Stimulated activated naive CD4-positive, alpha-beta T cell (primary cell): ENCODE measurements at regions not wholly inside any gene's neighbourhood (a gene's known extent, or its start where the extent isn't known, plus 50 kb on each side); places are given as distances from the start of the nearest gene placed in this dataset.

Experiments
- DNase-seq, 6 experiments: peaks; one replicate each; lab custom pipeline; 2025; lab: John Stamatoyannopoulos, UW

GRCh38 chr13:24050796-24051715 is 109.5 kb upstream of the SPATA13 start:
- DNase-seq: no peak

GRCh38 chr13:24052547-24053518 is 107.7 kb upstream of the SPATA13 start:
- DNase-seq: no peak

- DNase-seq: peak in 5 of 6 experiments; percentile 37 to 65 (median 49)
These were observed 106.8 kb upstream of the SPATA13 start for GRCh38 chr13:24053519-24054251.

- DNase-seq: no peak
These were observed 103.8 kb upstream of the SPATA13 start for GRCh38 chr13:24056616-24057137.

GRCh38 chr13:24060993-24061392 is 99.5 kb upstream of the SPATA13 start:
- no peak for DNase-seq

- DNase-seq: peak in 1 of 6 experiments; percentile 18
These were observed 97.1 kb upstream of the SPATA13 start for GRCh38 chr13:24063281-24063877.

GRCh38 chr13:24064371-24064770 is 96.1 kb upstream of the SPATA13 start:
- no peak for DNase-seq

- DNase-seq: no peak
These were observed 95.3 kb upstream of the SPATA13 start for GRCh38 chr13:24065176-24065575.

- no peak for DNase-seq
These were observed 93.9 kb upstream of the SPATA13 start for GRCh38 chr13:24066405-24067295.

- DNase-seq: no peak
These were observed 92.0 kb upstream of the SPATA13 start for GRCh38 chr13:24068472-24068871.

- no peak for DNase-seq
These were observed 89.5 kb upstream of the SPATA13 start for GRCh38 chr13:24071016-24071415.

GRCh38 chr13:24071423-24072075 is 89.0 kb upstream of the SPATA13 start:
- no peak for DNase-seq

- DNase-seq: no peak
These were observed 86.9 kb upstream of the SPATA13 start for GRCh38 chr13:24073657-24074056.

GRCh38 chr13:24074678-24075077 is 85.8 kb upstream of the SPATA13 start:
- DNase-seq: no peak

- DNase-seq: no peak
These were observed 85.2 kb upstream of the SPATA13 start for GRCh38 chr13:24075137-24075975.

GRCh38 chr13:24076109-24076508 is 84.4 kb upstream of the SPATA13 start:
- DNase-seq: no peak

GRCh38 chr13:24076636-24077035 is 83.9 kb upstream of the SPATA13 start:
- no peak for DNase-seq

GRCh38 chr13:24080134-24080533 is 80.4 kb upstream of the SPATA13 start:
- DNase-seq: no peak

GRCh38 chr13:24081387-24081786 is 79.1 kb upstream of the SPATA13 start:
- no peak for DNase-seq
